H1 (cell line): ENCODE measurements at regions not wholly inside any gene's neighbourhood (a gene's known extent, or its start where the extent isn't known, plus 50 kb on each side); places are given as distances from the start of the nearest gene placed in this dataset.

Experiments used
- CTCF ChIA-PET: fragments of 300-600 bp; sonication (Branson Sonifier 250); formaldehyde crosslinking; loops from one replicate; lab custom pipeline; 2021; ENCODE audit not compliant: partially characterized antibody; lab: Charles Lee
- POLR2A ChIA-PET: fragments of 300-600 bp; sonication (Branson Sonifier 250); formaldehyde crosslinking; loops from one replicate; lab custom pipeline; 2021; ENCODE audit warnings: inconsistent platforms; ENCODE audit not compliant: partially characterized antibody; lab: Charles Lee
- DNase-seq, 2 experiments: peaks; one replicate each; pipeline versions ENCODE4 v3.0.0 to v3.0.0-alpha.2; 2010 to 2022; ENCODE audit warnings: low spot score in 2 of 2, low read depth in 1 of 2, mixed read lengths in 1 of 2
- FAIRE-seq: peaks from 2 replicates; lab custom pipeline; 2011; peaks lifted over from hg19 to GRCh38; lab: Jason Lieb, UNC
- H2AFZ ChIP-seq: 2 replicates; pipeline ENCODE4 v1.8.1; 2012; ENCODE audit warnings: low read length, inconsistent platforms
- H2AK5ac ChIP-seq: 2 replicates; pipeline ENCODE4 v1.6.1; 2013; ENCODE audit warnings: low read depth, low read length
- H2BK120ac ChIP-seq: replicated peaks from 2 replicates; pipeline ENCODE3; 2013; ENCODE audit warnings: low read depth, low read length, inconsistent platforms
- H2BK12ac ChIP-seq: 2 replicates; pipeline ENCODE4 v1.6.1; 2013; ENCODE audit warnings: low read depth, low read length
- H2BK15ac ChIP-seq: 2 replicates; pipeline ENCODE4 v1.6.1; 2013; ENCODE audit warnings: low read length
- H2BK20ac ChIP-seq: 2 replicates; pipeline ENCODE4 v1.6.1; 2013; ENCODE audit warnings: low read length
- H2BK5ac ChIP-seq: 2 replicates; pipeline ENCODE4 v1.6.1; 2013; ENCODE audit warnings: low read depth, low read length
- H3K14ac ChIP-seq: 2 replicates; pipeline ENCODE4 v1.6.1; 2013; ENCODE audit warnings: inconsistent platforms; ENCODE audit not compliant: insufficient read length
- H3K18ac ChIP-seq: 2 replicates; pipeline ENCODE4 v1.6.1; 2013; ENCODE audit warnings: low read length; ENCODE audit errors: extremely low read depth
- H3K23ac ChIP-seq: 2 replicates; pipeline ENCODE4 v1.6.1; 2013; ENCODE audit warnings: inconsistent platforms; ENCODE audit not compliant: insufficient read length
- H3K23me2 ChIP-seq: 2 replicates; pipeline ENCODE4 v1.6.1; 2013; ENCODE audit warnings: low read depth, low read length
- H3K27ac ChIP-seq: 2 replicates; pipeline ENCODE4 v1.6.1; 2011; ENCODE audit warnings: low read depth, low read length, inconsistent platforms
- H3K27me3 ChIP-seq, 4 experiments: replicated peaks in 1 of 4; 1 replicate in 1 of 4; 2 replicates in 3 of 4; pipeline versions ENCODE4 v1.6.1 to v1.8.1; 2011 to 2013; ENCODE audit warnings: low read length in 3 of 4, mild to moderate bottlenecking in 3 of 4, inconsistent platforms in 2 of 4, mixed read lengths in 2 of 4, moderate library complexity in 1 of 4; ENCODE audit not compliant: control insufficient read depth in 3 of 4, insufficient read depth in 3 of 4; ENCODE audit errors: extremely low read depth in 1 of 4
- H3K36me3 ChIP-seq, 4 experiments: 2 replicates each; pipeline versions ENCODE4 v1.6.1 to v1.8.1; 2011 to 2013; ENCODE audit warnings: mild to moderate bottlenecking in 4 of 4, low read length in 3 of 4, moderate library complexity in 2 of 4, control low read depth in 1 of 4, inconsistent platforms in 1 of 4; ENCODE audit not compliant: insufficient read depth in 4 of 4, control insufficient read depth in 2 of 4
- H3K4ac ChIP-seq: replicated peaks from 2 replicates; pipeline ENCODE3; 2013; ENCODE audit warnings: low read length, low read depth, mixed read lengths, inconsistent platforms; ENCODE audit not compliant: insufficient read length
- H3K4me1 ChIP-seq, 4 experiments: replicated peaks in 1 of 4; 1 replicate in 1 of 4; 2 replicates in 3 of 4; pipeline versions ENCODE4 v1.6.1 to v1.8.1; 2011 to 2013; ENCODE audit warnings: low read length in 3 of 4, inconsistent platforms in 2 of 4, mixed read lengths in 1 of 4; ENCODE audit not compliant: insufficient read depth in 4 of 4, control insufficient read depth in 3 of 4
- H3K4me2 ChIP-seq, 2 experiments: 2 replicates each; pipeline versions ENCODE4 v1.6.1 to v1.8.1; 2011 to 2013; ENCODE audit warnings: low read depth in 2 of 2, low read length in 2 of 2, control low read depth in 1 of 2, inconsistent platforms in 1 of 2, mild to moderate bottlenecking in 1 of 2; ENCODE audit not compliant: insufficient read depth in 1 of 2
- H3K4me3 ChIP-seq, 4 experiments: fragments of 200-600, 300-600 bp in 1 of 4; sonication (generic), shearing (Covaris generic), sonication (Bioruptor Twin) in 1 of 4; 2 replicates each; pipeline versions ENCODE4 v1.5.1 to v1.8.1; 2011 to 2016; ENCODE audit warnings: low read length in 4 of 4, low read depth in 3 of 4, control low read depth in 2 of 4, inconsistent platforms in 2 of 4, mild to moderate bottlenecking in 2 of 4, mixed read lengths in 1 of 4, moderate library complexity in 1 of 4; ENCODE audit not compliant: insufficient read depth in 2 of 4; ENCODE audit errors: extremely low read depth in 1 of 4
- H3K56ac ChIP-seq: replicated peaks from 2 replicates; pipeline ENCODE3; 2013; ENCODE audit warnings: low read depth, mild to moderate bottlenecking, mixed read lengths, low read length, inconsistent platforms; ENCODE audit not compliant: insufficient read length
- H3K79me1 ChIP-seq: 2 replicates; pipeline ENCODE4 v1.6.1; 2013; ENCODE audit warnings: low read depth, low read length, control low read depth
- H3K79me2 ChIP-seq, 2 experiments: 2 replicates each; pipeline versions ENCODE4 v1.6.1 to v1.8.1; 2012 to 2013; ENCODE audit warnings: low read length in 2 of 2, mild to moderate bottlenecking in 2 of 2, inconsistent platforms in 1 of 2; ENCODE audit not compliant: insufficient read depth in 2 of 2, control insufficient read depth in 1 of 2
- H3K9ac ChIP-seq, 4 experiments: replicated peaks in 1 of 4; 1 replicate in 1 of 4; 2 replicates in 3 of 4; pipeline versions ENCODE4 v1.6.1 to v1.8.1; 2011 to 2013; ENCODE audit warnings: low read depth in 3 of 4, low read length in 3 of 4, control low read depth in 2 of 4, mild to moderate bottlenecking in 2 of 4, moderate library complexity in 2 of 4, inconsistent platforms in 1 of 4; ENCODE audit errors: extremely low read depth in 1 of 4
- H3K9me3 ChIP-seq, 2 experiments: 2 replicates each; pipeline versions ENCODE4 v1.6.1 to v1.8.1; 2012 to 2013; ENCODE audit warnings: mild to moderate bottlenecking in 2 of 2, moderate library complexity in 2 of 2, control low read depth in 1 of 2, inconsistent platforms in 1 of 2, low read depth in 1 of 2, low read length in 1 of 2, mixed read lengths in 1 of 2; ENCODE audit not compliant: insufficient read depth in 2 of 2
- H4K20me1 ChIP-seq, 2 experiments: replicated peaks in 1 of 2; 2 replicates each; pipeline versions ENCODE3 to v1.8.1; 2011 to 2013; ENCODE audit warnings: inconsistent platforms in 2 of 2, low read length in 2 of 2, mild to moderate bottlenecking in 1 of 2; ENCODE audit not compliant: insufficient read depth in 2 of 2, control insufficient read depth in 1 of 2
- H4K5ac ChIP-seq: 2 replicates; pipeline ENCODE4 v1.6.1; 2013; ENCODE audit warnings: low read length, low read depth, mixed read lengths, inconsistent platforms; ENCODE audit not compliant: insufficient read length
- H4K8ac ChIP-seq: 2 replicates; pipeline ENCODE4 v1.8.0; 2013; ENCODE audit warnings: mild to moderate bottlenecking, moderate library complexity, low read length, inconsistent platforms; ENCODE audit not compliant: insufficient read depth; ENCODE audit errors: extremely low read depth
- H4K91ac ChIP-seq: replicated peaks from 2 replicates; pipeline ENCODE3; 2013; ENCODE audit warnings: low read length, mixed read lengths, inconsistent platforms; ENCODE audit not compliant: insufficient read length
- ASH2L ChIP-seq: fragments of 200-600, 300-600 bp; sonication (generic); IDR thresholded peaks from one replicate; pipeline ENCODE4 v1.7.1; 2017; ENCODE audit warnings: low read length
- CBX5 ChIP-seq: fragments of 300-800, 300-1000 bp; sonication (generic); IDR thresholded peaks from 2 replicates; pipeline ENCODE4 v1.7.1; 2016; ENCODE audit warnings: antibody characterized with exemption, low read length, low read depth
- CBX8 ChIP-seq: fragments of 300-800, 300-1000 bp; sonication (generic); IDR thresholded peaks from 2 replicates; pipeline ENCODE4 v1.7.1; 2016; ENCODE audit warnings: low read depth, low read length, borderline replicate concordance
- E2F6 ChIP-seq: IDR thresholded peaks from 2 replicates; pipeline ENCODE4 v1.6.1; 2012; ENCODE audit warnings: inconsistent platforms
- HDAC6 ChIP-seq: IDR thresholded peaks from one replicate; pipeline ENCODE4 v1.7.1; 2012; ENCODE audit warnings: low read depth, mild to moderate bottlenecking, inconsistent platforms, low read length, moderate library complexity
- KDM1A ChIP-seq: fragments of 200-600, 300-600 bp; sonication (generic); IDR thresholded peaks from 2 replicates; pipeline ENCODE4 v1.7.1; 2016; ENCODE audit warnings: mild to moderate bottlenecking, low read length, borderline replicate concordance
- MAFK ChIP-seq: IDR thresholded peaks from 2 replicates; pipeline ENCODE4 v1.6.1; 2012; ENCODE audit warnings: low read depth, mild to moderate bottlenecking, improper control_type of control experiment, low read length
- NANOG ChIP-seq: IDR thresholded peaks from 2 replicates; pipeline ENCODE4 v1.6.1; 2011; ENCODE audit warnings: low read length, low read depth, mild to moderate bottlenecking, inconsistent platforms; ENCODE audit not compliant: insufficient read depth, poor library complexity, severe bottlenecking
- PHF8 ChIP-seq: fragments of 200-600 bp; sonication (generic); conservative IDR thresholded peaks from 2 replicates; pipeline ENCODE4 v1.7.1; 2012; ENCODE audit warnings: low read depth, mild to moderate bottlenecking, inconsistent platforms, low read length, moderate library complexity
- POU5F1 ChIP-seq: IDR thresholded peaks from 2 replicates; pipeline ENCODE4 v1.6.1; 2011; ENCODE audit warnings: low read depth, mild to moderate bottlenecking, low read length, moderate library complexity
- RNF2 ChIP-seq: fragments of 200-900, 300-1000 bp; sonication (generic); IDR thresholded peaks from 2 replicates; pipeline ENCODE4 v1.7.1; 2016; ENCODE audit warnings: borderline replicate concordance, low read depth, mild to moderate bottlenecking, antibody characterized with exemption, low read length; ENCODE audit not compliant: poor library complexity, severe bottlenecking; ENCODE audit errors: missing control alignments
- SIX5 ChIP-seq: IDR thresholded peaks from 2 replicates; pipeline ENCODE4 v1.6.1; 2011; ENCODE audit warnings: mild to moderate bottlenecking, low read depth, low read length
- SP4 ChIP-seq: IDR thresholded peaks from 2 replicates; pipeline ENCODE4 v1.6.1; 2012; ENCODE audit warnings: low read length, inconsistent platforms
- SRF ChIP-seq: IDR thresholded peaks from 2 replicates; pipeline ENCODE4 v1.6.1; 2011; ENCODE audit warnings: mild to moderate bottlenecking, low read depth, low read length, moderate library complexity
- SUZ12 ChIP-seq: fragments of 200-600 bp; sonication (generic); IDR thresholded peaks from 2 replicates; pipeline ENCODE4 v1.6.1; 2012; ENCODE audit warnings: mild to moderate bottlenecking, inconsistent platforms, low read length, moderate library complexity, mixed read lengths
- TAF7 ChIP-seq: optimal IDR thresholded peaks from 2 replicates; pipeline ENCODE3; 2011; ENCODE audit warnings: low read depth, mild to moderate bottlenecking, inconsistent platforms, low read length, moderate library complexity, borderline replicate concordance

DNA sequence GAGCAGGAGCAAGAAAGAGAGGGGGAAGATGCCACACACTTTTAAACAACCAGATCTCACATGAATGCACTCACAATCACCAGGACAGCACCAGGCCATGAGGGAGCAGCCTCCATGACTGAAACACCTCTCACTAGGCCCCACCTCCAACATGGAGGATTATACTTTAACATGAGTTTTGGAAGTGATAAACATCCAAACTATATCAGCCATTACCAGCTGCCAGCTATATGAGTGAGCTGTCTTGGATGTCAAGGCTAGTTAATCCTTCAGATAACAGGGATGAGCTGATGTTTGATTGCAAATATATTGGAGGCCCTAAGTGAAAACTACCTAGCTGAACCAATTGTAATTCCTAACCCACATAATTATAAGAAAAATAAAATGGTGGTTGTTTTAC, 108.4 kb upstream of the DCBLD2 start:
- no peak overlapping the region for H4K5ac ChIP-seq
- FAIRE-seq: no peak
- H2BK12ac ChIP-seq: no peak overlapping the region
- no peak for DNase-seq
- H3K36me3 ChIP-seq: no peaks in the 10 kb centered on the region
- H2AFZ ChIP-seq: peak overlapping the region; percentile 64; the same call in 1 of the 2 replicates
- no peak overlapping the region for H3K56ac ChIP-seq
- H2BK20ac ChIP-seq: no peak overlapping the region
- H3K4me3 ChIP-seq: no peak overlapping the region
- POLR2A ChIA-PET: no interaction called here
- no peak overlapping the region for H2BK5ac ChIP-seq
- H3K27ac ChIP-seq: no peak overlapping the region
- no peak overlapping the region for H3K4ac ChIP-seq
- no peak overlapping the region for H4K91ac ChIP-seq
- TF ChIP-seq SUZ12 (no peak), SRF (no peak), PHF8 (no peak), TAF7 (no peak), CBX8 (no peak), E2F6 (no peak), MAFK (no peak), SIX5 (no peak), RNF2 (no peak), POU5F1 (no peak), SP4 (no peak), HDAC6 (no peak), KDM1A (no peak), CBX5 (no peak), ASH2L (no peak), NANOG (no peak)
- no peaks in the 10 kb centered on the region for H4K20me1 ChIP-seq
- H3K14ac ChIP-seq: no peak overlapping the region
- no peaks in the 10 kb centered on the region for H3K4me1 ChIP-seq
- no peak overlapping the region for H3K18ac ChIP-seq
- no peak overlapping the region for H2BK120ac ChIP-seq
- CTCF ChIA-PET: no interaction called here
- H3K79me1 ChIP-seq: no peaks in the 10 kb centered on the region
- no peak overlapping the region for H3K23ac ChIP-seq
- H3K79me2 ChIP-seq: no peaks in the 10 kb centered on the region
- H3K27me3 ChIP-seq: no peaks in the 10 kb centered on the region
- no peak overlapping the region for H4K8ac ChIP-seq
- no peak overlapping the region for H2AK5ac ChIP-seq
- no peak overlapping the region for H3K9ac ChIP-seq
- H3K4me2 ChIP-seq: no peak overlapping the region
- H3K9me3 ChIP-seq: no peaks in the 10 kb centered on the region
- no peaks in the 10 kb centered on the region for H3K23me2 ChIP-seq
- H2BK15ac ChIP-seq: no peak overlapping the region
